ENCODE measurements at regions not wholly inside any gene's neighbourhood (a gene's known extent, or its start where the extent isn't known, plus 50 kb on each side); places are given as distances from the start of the nearest gene placed in this dataset.

- CTCF ChIA-PET, result no interaction called here
- Histone ChIP-seq H4K20me1 (replicated peaks; ENCODE audit: control insufficient read depth, extremely low read depth, insufficient read depth, low read length) (no peaks in the 10 kb centered on the region), H3K27me3 (ENCODE audit: control insufficient read depth in 2 of 2, insufficient read depth in 2 of 2, low read length in 2 of 2) (no peaks in the 10 kb centered on the region), H3K4me2 (ENCODE audit: insufficient read depth, low read length) (no peak overlapping the region), H3K9me1 (replicated peaks; ENCODE audit: control insufficient read depth, extremely low read depth, insufficient read depth, low read length) (no peaks in the 10 kb centered on the region), H3K36me3 (ENCODE audit: control insufficient read depth in 2 of 2, extremely low read depth in 1 of 2, insufficient read depth in 2 of 2, low read length in 2 of 2) (no peaks in the 10 kb centered on the region), H3K27ac (ENCODE audit: insufficient read depth, low read depth, low read length) (no peak overlapping the region), H3K4me3 (replicated peaks in 1 of 3; ENCODE audit: insufficient read depth in 1 of 3, low read depth in 1 of 3, low read length in 3 of 3) (no peak overlapping the region), H3K9me3 (replicated peaks; ENCODE audit: control insufficient read depth, insufficient read depth, low read length) (no peaks in the 10 kb centered on the region), H3K4me1 (ENCODE audit: control insufficient read depth, extremely low read depth, insufficient read depth, low read length) (no peaks in the 10 kb centered on the region), H2AFZ (ENCODE audit: low read depth, low read length) (no peak overlapping the region), H3K79me2 (ENCODE audit: control insufficient read depth, insufficient read depth, low read length) (no peaks in the 10 kb centered on the region), H3K9ac (replicated peaks; ENCODE audit: extremely low read depth, insufficient read depth, low read length) (no peak overlapping the region)
- no peak for DNase-seq (ENCODE audit: low read depth, low spot score)
- FAIRE-seq, result no peak
- TF ChIP-seq GATA2 (IDR thresholded peaks at IDR 0.05; ENCODE audit: insufficient read depth, insufficient read length, low read depth, low read length) (no peak), JUN (IDR thresholded peaks at IDR 0.05; ENCODE audit: borderline replicate concordance, insufficient read depth, insufficient read length, low read depth) (no peak), POLR2AphosphoS5 (IDR thresholded peaks at IDR 0.05; ENCODE audit: insufficient read depth, low read depth, low read length) (no peak), CTCF (IDR thresholded peaks at IDR 0.05; ENCODE audit: extremely low read depth in 1 of 2, insufficient read depth in 1 of 2, low read depth in 1 of 2, low read length in 2 of 2) (no peak), EZH2 (IDR thresholded peaks at IDR 0.05; ENCODE audit: borderline replicate concordance, low read depth, low read length, severe bottlenecking) (no peak), MAX (IDR thresholded peaks at IDR 0.05; ENCODE audit: insufficient read depth, insufficient read length) (no peak)
- POLR2A ChIA-PET, result no interaction called here
- BruUV-seq (replicated peaks), result no TSS peak
- intact Hi-C loops (cut with micrococcal nuclease) (no loop called here), dilution Hi-C loops (cut with MboI; ENCODE audit: extremely low pct_ligation_motif_present, low sequenced_read_pairs) (no loop called here)
These were observed 167.9 kb upstream of the BRINP1 start for GRCh38 chr9:119537138-119537537.

GRCh38 chr9:119533504-119533903, 164.3 kb upstream of the BRINP1 start:
- Histone ChIP-seq H3K4me3 (replicated peaks in 1 of 3; ENCODE audit: insufficient read depth in 1 of 3, low read depth in 1 of 3, low read length in 3 of 3) (no peak overlapping the region), H3K4me1 (ENCODE audit: control insufficient read depth, extremely low read depth, insufficient read depth, low read length) (no peaks in the 10 kb centered on the region), H3K9me3 (replicated peaks; ENCODE audit: control insufficient read depth, insufficient read depth, low read length) (no peaks in the 10 kb centered on the region), H3K36me3 (ENCODE audit: control insufficient read depth in 2 of 2, extremely low read depth in 1 of 2, insufficient read depth in 2 of 2, low read length in 2 of 2) (no peaks in the 10 kb centered on the region), H3K4me2 (ENCODE audit: insufficient read depth, low read length) (no peak overlapping the region), H3K27ac (ENCODE audit: insufficient read depth, low read depth, low read length) (no peak overlapping the region), H3K27me3 (ENCODE audit: control insufficient read depth in 2 of 2, insufficient read depth in 2 of 2, low read length in 2 of 2) (no peaks in the 10 kb centered on the region), H4K20me1 (replicated peaks; ENCODE audit: control insufficient read depth, extremely low read depth, insufficient read depth, low read length) (no peaks in the 10 kb centered on the region), H3K9me1 (replicated peaks; ENCODE audit: control insufficient read depth, extremely low read depth, insufficient read depth, low read length) (no peaks in the 10 kb centered on the region), H2AFZ (ENCODE audit: low read depth, low read length) (no peak overlapping the region), H3K9ac (replicated peaks; ENCODE audit: extremely low read depth, insufficient read depth, low read length) (no peak overlapping the region), H3K79me2 (ENCODE audit: control insufficient read depth, insufficient read depth, low read length) (no peaks in the 10 kb centered on the region)
- no peak for DNase-seq (ENCODE audit: low read depth, low spot score)
- no TSS peak for BruUV-seq (replicated peaks)
- no peak for FAIRE-seq
- dilution Hi-C loops (cut with MboI; ENCODE audit: extremely low pct_ligation_motif_present, low sequenced_read_pairs) (no loop called here), intact Hi-C loops (cut with micrococcal nuclease) (no loop called here)
- CTCF ChIA-PET, result no interaction called here
- POLR2A ChIA-PET, result no interaction called here
- no peak for TF ChIP-seq GATA2 (IDR thresholded peaks at IDR 0.05; ENCODE audit: insufficient read depth, insufficient read length, low read depth, low read length)
- TF ChIP-seq POLR2A (IDR thresholded peaks at IDR 0.05; ENCODE audit: low read depth, low read length), result no peak
- no peak for TF ChIP-seq MAX (IDR thresholded peaks at IDR 0.05; ENCODE audit: insufficient read depth, insufficient read length)
- no peak for TF ChIP-seq EZH2 (IDR thresholded peaks at IDR 0.05; ENCODE audit: borderline replicate concordance, low read depth, low read length, severe bottlenecking)
- no peak for TF ChIP-seq FOS (IDR thresholded peaks at IDR 0.05; ENCODE audit: borderline replicate concordance, insufficient read depth, low read length)
- no peak for TF ChIP-seq MYC (IDR thresholded peaks at IDR 0.05; ENCODE audit: low read depth, low read length)
- TF ChIP-seq CTCF (IDR thresholded peaks at IDR 0.05; ENCODE audit: extremely low read depth in 1 of 2, insufficient read depth in 1 of 2, low read depth in 1 of 2, low read length in 2 of 2), result no peak
- TF ChIP-seq JUN (IDR thresholded peaks at IDR 0.05; ENCODE audit: borderline replicate concordance, insufficient read depth, insufficient read length, low read depth), result no peak
- no peak for TF ChIP-seq POLR2AphosphoS5 (IDR thresholded peaks at IDR 0.05; ENCODE audit: insufficient read depth, low read depth, low read length)

All from endothelial cell of umbilical vein (primary cell).